Loucy (cell line): ENCODE measurements at regions not wholly inside any gene's neighbourhood (a gene's known extent, or its start where the extent isn't known, plus 50 kb on each side); places are given as distances from the start of the nearest gene placed in this dataset.

ENCODE experiments used
- EZH2phosphoT487 ChIP-seq: fragments of 200-600 bp; IDR thresholded peaks from 2 replicates; pipeline ENCODE4 v1.6.1; 2018; ENCODE audit warnings: antibody characterized with exemption, mild to moderate bottlenecking, moderate library complexity, borderline replicate concordance
- TF ChIP-seq, protein P1 (sequence below): fragments of 200-600 bp; sonication (generic); conservative IDR thresholded peaks from 2 replicates; pipeline ENCODE4 v1.5.1; 2014; ENCODE audit warnings: mild to moderate bottlenecking, antibody characterized with exemption, low read length

DNA sequence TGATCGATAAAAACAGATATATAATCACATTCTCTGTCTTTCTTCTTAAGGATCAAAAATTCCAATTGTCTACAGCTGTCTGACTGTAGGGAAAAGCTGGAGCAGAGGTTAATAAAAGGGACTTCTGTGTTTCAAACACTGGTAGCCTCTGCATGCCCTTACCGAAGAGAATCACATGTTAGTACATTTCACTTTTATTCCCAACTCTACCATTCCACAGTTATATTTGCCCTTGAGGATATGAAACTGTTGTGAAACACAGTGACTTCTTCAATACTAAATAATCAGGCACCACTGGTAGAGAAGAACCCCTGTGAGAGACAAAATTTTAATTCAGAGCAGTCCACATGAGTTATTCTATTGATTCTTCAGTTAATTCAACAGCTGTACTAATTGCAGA lies 1187.3 kb upstream of the CITED2 start:
- TF ChIP-seq, protein P1, sequence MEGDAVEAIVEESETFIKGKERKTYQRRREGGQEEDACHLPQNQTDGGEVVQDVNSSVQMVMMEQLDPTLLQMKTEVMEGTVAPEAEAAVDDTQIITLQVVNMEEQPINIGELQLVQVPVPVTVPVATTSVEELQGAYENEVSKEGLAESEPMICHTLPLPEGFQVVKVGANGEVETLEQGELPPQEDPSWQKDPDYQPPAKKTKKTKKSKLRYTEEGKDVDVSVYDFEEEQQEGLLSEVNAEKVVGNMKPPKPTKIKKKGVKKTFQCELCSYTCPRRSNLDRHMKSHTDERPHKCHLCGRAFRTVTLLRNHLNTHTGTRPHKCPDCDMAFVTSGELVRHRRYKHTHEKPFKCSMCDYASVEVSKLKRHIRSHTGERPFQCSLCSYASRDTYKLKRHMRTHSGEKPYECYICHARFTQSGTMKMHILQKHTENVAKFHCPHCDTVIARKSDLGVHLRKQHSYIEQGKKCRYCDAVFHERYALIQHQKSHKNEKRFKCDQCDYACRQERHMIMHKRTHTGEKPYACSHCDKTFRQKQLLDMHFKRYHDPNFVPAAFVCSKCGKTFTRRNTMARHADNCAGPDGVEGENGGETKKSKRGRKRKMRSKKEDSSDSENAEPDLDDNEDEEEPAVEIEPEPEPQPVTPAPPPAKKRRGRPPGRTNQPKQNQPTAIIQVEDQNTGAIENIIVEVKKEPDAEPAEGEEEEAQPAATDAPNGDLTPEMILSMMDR = no peak
- TF ChIP-seq EZH2phosphoT487 = no peak
